GM18505 (cell line): ENCODE measurements at regions not wholly inside any gene's neighbourhood (a gene's known extent, or its start where the extent isn't known, plus 50 kb on each side); places are given as distances from the start of the nearest gene placed in this dataset.

Experiments
- ATAC-seq: cut with Tn5 transposase; IDR thresholded peaks from one replicate; pipeline ENCODE4 v1.9.1; 2021; ENCODE audit not compliant: unreplicated experiment
- POLR2A ChIP-seq: IDR thresholded peaks from 4 replicates; pipeline ENCODE4 v1.6.1; 2011; ENCODE audit warnings: borderline replicate concordance; ENCODE audit not compliant: insufficient read depth, insufficient read length; ENCODE audit errors: extremely low read depth

DNA sequence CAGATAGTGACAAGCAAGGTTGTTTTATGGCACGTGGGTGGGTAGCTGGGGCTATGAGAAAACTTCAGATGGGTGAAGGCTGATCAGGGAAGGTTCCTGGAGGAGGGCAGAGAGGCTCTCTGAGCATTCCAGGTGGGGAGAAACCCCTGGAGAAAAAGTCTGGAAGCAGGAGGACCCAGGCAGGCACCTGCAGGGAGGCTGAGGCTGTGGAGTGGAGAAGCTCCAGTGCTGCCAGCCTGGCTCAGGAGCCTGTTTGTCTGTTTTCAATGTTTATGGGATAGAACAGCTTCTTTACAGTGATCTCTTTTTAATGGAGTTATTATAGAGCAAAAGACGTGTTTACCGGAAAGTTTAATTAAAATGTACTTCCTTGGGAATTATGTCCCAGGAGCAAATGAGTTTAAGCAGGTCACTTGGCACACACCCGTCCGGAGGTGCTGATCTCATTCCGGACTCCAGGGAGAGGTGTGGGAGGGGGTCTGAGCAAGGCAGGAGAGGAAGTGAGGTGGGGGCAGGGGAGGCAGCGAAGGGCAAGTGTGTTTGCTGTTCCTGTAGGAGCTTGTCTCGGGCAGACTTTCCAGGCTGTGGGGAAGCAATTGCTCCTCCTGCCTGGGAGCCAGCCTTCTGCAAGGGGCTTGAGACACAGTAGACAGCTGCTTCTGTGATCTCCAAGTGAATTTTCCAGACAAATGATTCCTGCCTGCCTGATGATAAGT, 239.5 kb downstream of the MYCN start:
- ATAC-seq, result no peak
- TF ChIP-seq POLR2A, result no peak

DNA sequence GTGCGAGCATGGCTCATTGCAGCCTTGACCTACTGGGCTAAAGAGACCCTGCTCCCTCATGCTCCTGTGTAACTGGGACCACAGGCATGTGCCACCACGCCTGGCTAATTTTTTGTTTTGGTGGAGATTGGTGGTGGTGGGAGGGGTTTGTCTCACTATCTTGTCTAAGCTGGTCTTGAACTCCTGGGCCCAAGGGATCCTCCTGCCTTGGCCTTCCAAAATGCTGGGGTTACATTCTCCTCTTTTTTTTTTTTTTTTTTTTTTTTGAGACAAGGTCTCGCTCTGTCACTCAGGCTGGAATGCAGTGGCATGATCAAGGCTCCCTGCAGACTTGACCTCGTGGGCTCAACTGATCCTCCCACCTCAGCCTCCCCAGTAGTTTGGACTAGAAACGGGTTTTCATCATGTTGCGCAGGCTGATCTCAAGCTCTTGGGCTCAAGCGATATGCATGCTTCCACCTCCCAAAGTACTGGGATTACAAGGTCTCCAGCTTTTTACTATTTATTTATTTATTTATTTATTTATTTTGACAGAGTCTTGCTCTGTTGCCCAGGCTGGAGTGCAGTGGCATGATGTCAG, 238.3 kb downstream of the MYCN start:
- no peak for ATAC-seq
- TF ChIP-seq POLR2A, result no peak

DNA sequence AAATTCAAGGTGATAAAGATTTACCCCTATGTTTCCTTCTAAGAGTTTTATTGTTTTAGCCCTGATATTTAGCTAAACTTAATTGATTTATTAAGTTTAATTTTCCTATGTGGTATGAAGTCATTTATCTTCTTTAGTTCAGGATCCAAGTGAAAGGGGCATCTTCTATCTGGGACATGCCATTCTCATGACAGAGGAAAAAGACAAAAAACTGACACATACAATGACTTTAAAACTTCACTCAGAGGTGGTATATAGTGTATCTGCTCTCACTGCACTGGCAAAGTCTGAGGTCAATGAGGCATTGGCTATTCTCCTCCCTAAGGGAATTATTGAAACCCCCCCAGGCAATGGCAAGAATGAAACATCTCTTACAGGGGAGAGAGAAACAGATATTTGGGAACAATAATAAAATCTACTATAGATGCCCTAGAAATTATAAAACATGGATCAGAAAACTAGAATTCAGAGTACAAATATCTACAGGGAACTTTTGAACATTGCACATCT, 237.4 kb downstream of the MYCN start:
- no peak for ATAC-seq
- no peak for TF ChIP-seq POLR2A

DNA sequence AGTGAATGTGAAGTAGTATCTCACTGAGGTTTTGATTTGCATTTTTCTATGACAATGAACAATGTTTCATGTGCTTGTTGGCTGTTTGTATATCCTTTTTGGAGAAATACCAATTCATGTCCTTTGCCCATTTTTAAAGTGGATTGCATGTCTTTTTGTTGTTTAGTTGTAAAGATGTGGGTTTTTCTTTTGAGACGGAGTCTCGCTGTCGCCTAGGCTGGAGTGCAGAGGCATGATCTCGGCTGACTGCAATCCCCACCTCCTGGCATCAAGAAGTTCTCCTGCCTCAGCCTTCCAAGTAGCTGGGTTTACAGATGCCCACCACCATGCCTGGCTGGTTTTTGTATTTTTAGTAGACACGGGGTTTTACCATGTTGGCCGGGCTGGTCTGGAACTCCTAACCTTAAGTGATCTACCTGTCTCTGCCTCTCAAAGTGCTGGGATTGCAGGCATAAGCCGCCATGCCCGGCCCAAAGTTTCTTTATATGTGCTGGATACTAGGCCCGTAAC, 236.7 kb downstream of the MYCN start:
- no peak for ATAC-seq

DNA sequence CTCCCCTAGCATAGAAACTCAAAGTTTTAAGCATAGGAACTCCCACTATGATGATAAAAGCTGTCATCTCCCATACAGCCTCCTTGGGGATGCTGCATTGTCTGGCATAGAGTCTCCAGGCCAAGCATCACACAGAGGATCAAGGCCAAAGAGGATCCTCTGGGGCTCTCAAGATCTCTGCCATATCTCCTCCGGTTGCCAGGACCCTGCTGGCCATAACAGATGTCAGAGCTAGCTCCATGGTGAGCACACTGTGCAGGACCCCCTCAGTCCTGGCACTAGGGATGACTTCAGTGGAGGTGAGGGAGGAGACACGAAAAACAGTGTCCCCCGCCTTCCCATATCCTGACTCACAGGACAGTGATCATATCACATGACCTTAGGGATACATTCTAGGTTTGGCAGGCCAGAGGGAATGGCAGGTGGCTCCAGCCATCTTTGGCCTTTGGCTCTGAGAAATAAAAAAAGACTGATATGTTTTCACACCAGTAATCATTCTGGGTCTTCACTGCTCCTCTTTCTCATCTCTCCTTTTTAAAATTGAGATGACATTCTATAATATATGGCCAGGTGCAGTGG, 235.0 kb downstream of the MYCN start:
- ATAC-seq, result no peak
- TF ChIP-seq POLR2A, result no peak

More for the DNA sequence above, 236.7 kb downstream of the MYCN start:
- no peak for TF ChIP-seq POLR2A

- ATAC-seq, result no peak
- TF ChIP-seq POLR2A, result no peak
These were observed 234.3 kb downstream of the MYCN start for GRCh38 chr2:16174693-16175045.

- ATAC-seq, result no peak
- TF ChIP-seq POLR2A, result no peak
These were observed 233.7 kb downstream of the MYCN start for GRCh38 chr2:16173893-16174692.

GRCh38 chr2:16172324-16173175, 232.2 kb downstream of the MYCN start:
- no peak for TF ChIP-seq POLR2A
- no peak for ATAC-seq

GRCh38 chr2:16171425-16171920, 231.1 kb downstream of the MYCN start:
- no peak for TF ChIP-seq POLR2A

DNA sequence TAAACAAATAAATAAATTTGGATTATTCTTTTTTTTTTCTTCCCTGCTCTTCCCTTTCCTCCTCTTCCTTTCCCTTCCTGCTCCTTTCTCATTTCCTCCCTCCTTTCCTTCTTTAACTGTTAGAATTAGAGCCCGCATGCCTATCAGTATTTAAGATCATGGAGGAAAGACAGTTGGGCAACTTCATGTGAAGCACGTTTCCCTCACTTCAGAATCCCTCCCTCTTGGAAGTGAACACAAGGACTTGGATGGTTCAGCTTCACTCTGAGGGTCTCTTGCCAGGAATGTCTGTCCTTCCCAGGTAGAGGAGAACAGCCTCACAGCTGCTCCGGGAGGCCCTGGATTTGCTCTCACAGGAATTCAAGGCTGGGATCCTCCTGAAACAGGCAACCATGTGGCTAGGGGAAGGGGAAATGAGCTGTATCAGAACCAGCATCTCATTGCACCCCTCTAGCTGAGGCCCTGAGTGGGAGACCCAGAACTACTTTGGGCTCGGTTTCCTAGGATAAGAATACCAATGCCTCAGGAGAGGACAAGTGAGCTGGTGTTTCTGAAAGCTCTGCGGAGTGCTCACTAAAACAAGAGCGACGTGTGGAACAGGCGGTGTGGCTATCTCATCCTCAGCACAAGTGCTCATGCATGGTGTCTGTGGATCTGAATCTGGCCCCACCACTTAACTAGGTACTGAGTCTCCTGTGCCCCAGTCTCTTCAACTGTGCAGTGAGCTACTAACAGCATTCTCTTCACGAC, 230.5 kb downstream of the MYCN start:
- no peak for TF ChIP-seq POLR2A
- ATAC-seq, result no peak

More at GRCh38 chr2:16171425-16171920, 231.1 kb downstream of the MYCN start:
- ATAC-seq, result no peak

DNA sequence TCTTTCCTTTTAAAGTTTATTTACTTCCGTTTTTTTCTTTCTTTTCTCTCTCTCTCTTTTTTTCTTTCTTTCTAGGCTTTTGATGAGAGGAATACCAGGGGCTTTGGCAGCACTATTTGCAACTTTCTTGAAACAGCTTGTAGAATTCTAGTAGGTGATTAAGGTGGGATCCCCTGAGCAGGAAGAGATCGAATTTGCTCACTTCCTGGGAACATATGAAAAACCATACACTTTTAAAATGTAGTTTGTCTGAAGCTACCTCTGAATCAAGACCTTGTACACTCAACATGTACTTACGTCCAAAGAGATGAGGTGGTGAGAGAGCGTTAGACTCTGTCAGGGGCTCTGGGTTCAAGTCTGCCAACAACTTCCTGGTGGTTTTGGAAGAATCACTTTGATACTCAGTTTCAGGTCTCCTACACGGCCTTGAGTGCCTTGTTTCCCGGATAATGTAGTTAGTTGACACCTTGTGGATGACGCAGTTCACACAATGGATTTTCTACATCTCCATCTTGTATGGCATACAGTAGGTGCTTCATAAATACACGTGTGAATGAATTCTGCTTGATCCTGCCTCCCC, 229.1 kb downstream of the MYCN start:
- ATAC-seq, result no peak

More for the DNA sequence above, 229.1 kb downstream of the MYCN start:
- TF ChIP-seq POLR2A, result no peak
